ENCODE measurements at regions not wholly inside any gene's neighbourhood (a gene's known extent, or its start where the extent isn't known, plus 50 kb on each side); places are given as distances from the start of the nearest gene placed in this dataset.
A peak's percentile ranks its signal among the peaks of the same experiment; 100 is the strongest.
"Not testable (repeated sequence)": the region's sequence is repeated elsewhere in the genome, so short reads cannot be mapped to it uniquely, and the experiment has no call there.

DNA sequence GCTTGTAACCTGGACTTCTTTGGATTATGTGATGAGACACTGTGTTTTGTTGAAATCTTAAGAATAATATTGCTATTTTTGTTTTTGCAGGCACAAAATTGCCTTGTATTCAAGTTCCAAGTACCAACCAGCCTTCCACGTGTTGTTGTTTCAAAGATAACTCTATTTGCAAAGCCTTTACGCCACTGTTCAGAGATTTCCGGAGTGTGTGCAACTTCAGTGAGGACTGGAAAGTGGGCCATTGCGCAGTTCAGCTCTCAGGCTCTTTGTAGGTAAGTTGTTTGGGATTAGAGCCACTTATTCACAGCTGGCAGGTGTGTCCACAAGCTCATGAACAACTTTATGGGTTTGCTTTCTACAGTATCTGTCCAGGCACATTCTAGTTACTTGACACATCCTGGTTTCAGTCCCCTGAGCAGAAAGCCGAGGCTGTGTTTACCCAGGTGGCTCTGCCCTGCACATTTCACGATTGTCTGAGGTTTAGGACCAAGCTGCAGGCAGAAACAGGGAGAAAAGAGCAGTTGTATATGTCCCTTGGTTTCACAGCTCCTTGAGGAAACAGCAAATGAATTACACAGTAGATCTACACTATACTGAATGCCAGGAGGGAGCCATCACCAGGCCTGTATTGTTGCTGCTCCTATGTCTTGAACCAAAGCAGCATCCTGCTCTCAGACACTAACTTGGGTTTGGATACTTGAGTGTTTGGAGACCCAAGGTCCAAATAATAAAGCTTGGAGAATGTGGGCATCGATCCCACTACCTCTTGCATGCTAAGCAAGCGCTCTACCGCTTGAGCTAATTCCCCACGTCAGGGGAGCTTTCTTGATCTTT, 136.1 kb upstream of the ZNF322 start:
- DNase-seq (ENCODE audit: low spot score); intact Hi-C loops (cut with DNase I): not testable (repeated sequence)

DNA sequence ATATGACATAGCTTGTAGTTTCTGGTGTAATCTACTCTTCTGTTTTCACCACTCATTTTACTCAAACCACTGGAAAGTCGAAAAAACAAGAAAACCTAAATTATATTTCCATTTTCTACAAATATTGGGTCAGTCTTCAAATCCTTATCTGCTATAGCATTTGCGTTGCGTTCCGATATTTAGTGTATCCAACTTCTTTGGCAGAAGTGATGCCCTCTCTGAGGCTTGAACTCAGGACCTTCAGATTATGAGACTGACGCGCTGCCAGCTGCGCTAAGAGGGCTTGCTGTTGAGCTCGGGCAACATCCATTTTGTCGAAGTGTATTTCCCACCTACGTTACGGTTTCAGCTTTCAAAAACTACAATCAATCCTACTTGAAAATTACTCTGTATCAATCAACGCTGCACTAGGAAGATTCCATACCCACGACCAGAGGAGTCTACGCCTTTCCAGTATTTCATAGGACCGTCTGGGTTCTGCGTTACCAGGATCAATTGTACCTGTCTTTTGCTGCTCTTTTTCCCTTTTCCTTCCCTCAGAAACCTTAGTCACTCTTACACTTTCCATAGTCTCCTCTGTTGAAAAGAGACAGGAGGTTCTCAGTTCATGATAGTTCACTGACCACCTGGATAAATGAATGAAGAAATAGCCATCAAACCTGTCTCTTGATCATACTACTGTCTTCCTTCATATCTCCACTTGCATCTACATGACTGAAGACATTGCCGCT, 140.5 kb upstream of the ZNF322 start:
- DNase-seq (ENCODE audit: low spot score); intact Hi-C loops (cut with DNase I): not testable (repeated sequence)

DNA sequence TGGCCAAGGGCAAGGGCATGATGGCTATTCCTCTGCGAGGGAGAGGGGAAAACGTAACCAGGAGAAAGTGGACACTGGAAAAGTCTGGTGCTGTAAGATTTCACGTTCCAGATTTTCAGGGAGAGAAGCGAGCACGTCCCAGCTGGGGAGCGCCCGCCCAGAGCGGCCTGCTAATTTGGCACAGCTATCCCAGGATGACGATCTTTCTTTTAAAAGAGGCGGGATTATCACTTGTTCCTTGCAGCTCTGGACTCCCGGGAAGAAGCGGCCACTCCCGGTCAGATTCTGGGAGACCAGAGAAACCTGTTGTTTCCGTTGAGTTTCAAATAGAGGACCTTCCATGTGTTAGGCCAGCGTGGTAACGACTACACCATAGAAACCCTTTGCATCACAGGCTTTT, 144.2 kb upstream of the ZNF322 start:
- DNase-seq (ENCODE audit: low spot score); intact Hi-C loops (cut with DNase I): not testable (repeated sequence)

DNA sequence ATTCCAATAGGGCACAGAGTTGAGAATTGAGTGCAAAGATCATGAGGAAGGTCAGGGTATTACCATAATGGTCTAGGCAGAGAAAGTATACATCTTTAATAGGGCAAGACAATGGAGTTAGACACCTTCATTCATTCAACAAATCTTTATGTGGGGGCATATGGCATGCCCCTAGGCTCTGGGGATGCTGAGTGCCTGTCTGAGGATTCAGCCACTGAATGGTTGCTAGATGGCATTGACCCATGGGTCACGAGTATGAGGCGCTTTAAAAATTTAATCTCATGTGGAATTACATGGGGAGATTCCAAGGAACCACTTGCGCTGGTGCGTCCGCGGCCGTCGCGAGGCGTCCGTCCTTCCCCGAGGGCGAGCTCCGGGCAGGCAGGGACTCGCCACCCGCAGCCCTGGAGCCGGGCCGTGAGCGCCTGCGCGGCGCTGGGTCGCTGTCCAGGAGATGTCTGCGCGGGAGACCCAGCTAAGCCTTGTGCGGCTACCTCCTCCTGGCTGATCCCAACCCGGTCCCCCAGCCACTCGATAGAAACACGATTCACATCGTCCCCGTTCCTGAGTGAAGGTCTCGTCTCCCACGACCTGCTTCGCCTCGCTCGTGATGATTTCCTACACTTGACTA, 152.1 kb upstream of the ZNF322 start:
- DNase-seq (ENCODE audit: low spot score); intact Hi-C loops (cut with DNase I): not testable (repeated sequence)

DNA sequence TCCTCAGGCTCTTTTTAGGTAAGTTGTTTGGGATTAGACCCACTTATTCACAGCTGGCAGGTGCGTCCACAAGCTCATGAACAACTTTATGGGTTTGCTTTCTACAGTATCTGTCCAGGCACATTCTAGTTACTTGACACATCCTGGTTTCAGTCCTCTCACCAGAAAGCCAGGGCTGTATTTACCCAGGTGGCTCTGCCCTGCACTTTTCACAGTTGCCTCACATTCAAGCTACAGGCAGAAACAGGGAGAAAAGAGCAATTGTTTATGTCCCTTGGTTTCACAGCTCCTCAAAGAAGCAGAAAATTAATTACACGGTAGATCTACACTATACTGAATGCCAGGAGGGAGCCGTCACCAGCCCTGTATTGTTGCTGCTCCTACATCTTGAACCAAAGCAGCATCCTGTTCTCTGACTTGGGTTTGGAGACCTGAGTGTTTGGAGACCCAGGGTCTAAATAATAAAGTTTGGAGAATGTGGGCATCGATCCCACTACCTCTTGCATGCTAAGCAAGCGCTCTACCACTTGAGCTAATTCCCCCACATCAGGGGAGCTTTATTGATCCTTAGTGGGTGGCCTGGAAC, 159.2 kb upstream of the ZNF322 start:
- DNase-seq (ENCODE audit: low spot score); intact Hi-C loops (cut with DNase I): not testable (repeated sequence)

DNA sequence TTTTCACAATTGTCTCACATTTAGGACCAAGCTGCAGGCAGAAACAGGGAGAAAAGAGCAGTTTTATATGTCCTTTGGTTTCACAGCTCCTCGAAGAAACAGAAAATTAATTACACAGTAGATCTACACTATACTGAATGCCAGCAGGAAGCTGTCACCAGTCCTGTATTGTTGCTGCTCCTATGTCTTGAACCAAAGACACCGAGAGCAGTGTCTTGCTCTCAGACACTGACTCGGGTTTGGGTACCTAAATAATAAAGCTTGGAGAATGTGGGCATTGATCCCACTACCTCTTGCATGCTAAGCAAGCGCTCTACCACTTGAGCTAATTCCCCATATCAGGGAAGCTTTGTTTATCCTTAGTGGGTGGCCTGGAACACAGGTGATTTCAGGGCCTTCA, 168.4 kb upstream of the ZNF322 start:
- intact Hi-C loops (cut with DNase I); DNase-seq (ENCODE audit: low spot score): not testable (repeated sequence)

DNA sequence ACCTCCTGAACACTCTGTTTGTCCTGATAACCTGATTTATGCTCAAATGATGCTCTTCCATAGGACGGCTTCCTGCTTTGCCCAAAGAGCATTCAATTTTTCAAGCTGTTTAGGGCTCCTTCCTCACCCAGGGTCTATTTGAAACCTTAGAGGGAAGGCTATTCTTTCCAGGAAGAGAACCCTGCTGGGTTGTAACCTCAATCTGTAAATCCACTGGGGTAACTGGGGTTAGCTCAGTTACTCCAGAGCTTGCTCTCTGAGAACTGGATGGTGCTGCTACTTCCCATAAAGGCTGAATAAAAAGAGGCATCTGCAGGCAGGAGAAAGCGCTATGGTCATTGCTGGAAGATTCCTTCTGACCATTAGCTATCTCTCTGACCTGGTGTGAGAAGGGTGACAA, 169.9 kb upstream of the ZNF322 start:
- intact Hi-C loops (cut with DNase I), result not testable (repeated sequence)

DNA sequence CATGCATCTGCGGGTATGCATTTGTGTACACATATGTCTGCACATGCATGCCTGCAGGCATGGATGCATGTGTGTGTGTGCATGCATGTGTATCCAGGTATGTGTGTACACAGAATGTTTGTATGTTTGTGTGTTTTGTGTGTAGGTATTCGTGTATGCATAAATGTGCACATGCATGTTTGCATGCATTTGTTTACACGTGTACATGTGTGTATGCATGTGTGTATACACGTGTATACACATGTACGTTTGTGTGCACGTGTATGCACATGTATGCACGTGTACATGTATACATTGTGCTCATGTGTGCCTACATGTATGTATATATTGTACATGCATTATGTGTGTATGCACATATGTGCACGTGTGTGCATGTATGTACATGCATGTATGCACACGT, 171.4 kb upstream of the ZNF322 start:
- DNase-seq (ENCODE audit: low spot score); intact Hi-C loops (cut with DNase I): not testable (repeated sequence)

More for the DNA sequence above, 169.9 kb upstream of the ZNF322 start:
- not testable (repeated sequence) for DNase-seq (ENCODE audit: low spot score)

DNA sequence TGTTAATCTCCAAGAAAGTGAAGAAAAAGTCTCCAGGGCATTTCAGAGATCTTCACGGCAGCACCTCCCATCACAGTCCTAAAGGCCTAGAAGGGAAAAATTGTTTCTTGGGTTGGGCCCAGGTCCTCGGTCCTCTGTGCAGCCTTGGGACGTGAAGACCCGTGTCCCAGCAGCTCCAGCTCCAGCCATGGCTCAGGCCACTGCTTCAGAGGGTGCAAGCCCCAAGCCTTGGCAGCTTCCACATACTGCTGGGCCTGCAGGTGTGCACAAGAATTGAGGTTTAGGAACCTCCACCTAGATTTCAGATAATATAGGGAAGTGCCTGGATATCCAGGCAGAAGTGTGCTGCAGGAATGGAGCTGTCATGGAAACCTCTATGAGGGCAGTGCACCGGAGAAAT, 176.2 kb upstream of the ZNF322 start:
- intact Hi-C loops (cut with DNase I); DNase-seq (ENCODE audit: low spot score): not testable (repeated sequence)

DNA sequence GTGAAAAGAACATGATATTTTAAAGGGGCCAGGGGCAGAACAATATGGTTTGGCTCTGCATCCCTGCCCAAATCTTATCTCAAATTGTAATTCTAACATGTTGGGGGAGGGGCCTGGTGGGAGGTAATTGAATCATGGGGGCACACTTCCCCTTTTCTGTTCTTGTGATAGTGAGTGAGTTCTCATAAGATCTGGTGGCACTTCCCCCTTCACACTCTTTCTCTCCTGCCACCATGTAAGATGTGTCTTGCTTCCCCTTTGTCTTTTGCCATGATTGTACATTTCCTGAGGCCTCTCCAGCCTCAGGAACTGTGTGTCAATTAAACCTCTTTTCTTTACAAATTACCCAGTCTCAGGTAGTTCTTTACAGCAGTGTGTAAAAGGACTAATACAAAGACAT, 177.1 kb upstream of the ZNF322 start:
- intact Hi-C loops (cut with DNase I); DNase-seq (ENCODE audit: low spot score): not testable (repeated sequence)

DNA sequence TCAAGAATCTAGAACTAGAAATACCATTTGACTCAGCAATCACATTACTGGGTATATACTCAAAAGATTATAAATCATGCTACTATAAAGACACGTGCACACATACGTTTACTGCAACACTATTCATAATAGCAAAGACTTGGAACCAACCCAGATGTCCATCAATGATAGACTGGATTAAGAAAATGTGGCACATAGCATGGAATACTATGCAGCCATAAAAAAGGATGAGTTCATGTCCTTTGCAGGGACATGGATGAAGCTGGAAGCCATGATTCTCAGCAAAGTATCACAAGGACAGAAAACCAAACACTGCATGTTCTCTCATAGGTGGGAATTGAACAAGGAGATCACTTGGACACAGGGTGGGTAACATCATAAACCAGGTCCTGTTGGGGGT, 185.3 kb upstream of the ZNF322 start:
- DNase-seq (ENCODE audit: low spot score); intact Hi-C loops (cut with DNase I): not testable (repeated sequence)

DNA sequence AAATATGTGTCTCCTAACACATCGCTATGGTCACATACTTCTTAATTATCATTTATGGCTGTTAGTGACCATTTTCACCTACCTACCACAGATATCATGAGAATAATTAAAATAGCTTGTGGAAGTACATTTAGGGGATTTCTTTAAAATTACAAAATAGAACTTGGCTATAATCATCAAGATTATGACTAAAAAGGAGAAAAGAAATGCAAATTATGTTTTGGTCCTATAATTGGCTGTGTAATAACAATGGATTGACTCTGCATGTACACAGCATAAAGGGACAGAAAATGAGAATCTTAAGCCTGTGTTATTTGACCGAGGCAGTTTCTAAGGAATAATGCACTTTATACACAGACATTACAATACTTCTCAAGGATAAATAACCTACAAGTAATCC, 197.7 kb upstream of the ZNF322 start:
- intact Hi-C loops (cut with DNase I); DNase-seq (ENCODE audit: low spot score): not testable (repeated sequence)

DNA sequence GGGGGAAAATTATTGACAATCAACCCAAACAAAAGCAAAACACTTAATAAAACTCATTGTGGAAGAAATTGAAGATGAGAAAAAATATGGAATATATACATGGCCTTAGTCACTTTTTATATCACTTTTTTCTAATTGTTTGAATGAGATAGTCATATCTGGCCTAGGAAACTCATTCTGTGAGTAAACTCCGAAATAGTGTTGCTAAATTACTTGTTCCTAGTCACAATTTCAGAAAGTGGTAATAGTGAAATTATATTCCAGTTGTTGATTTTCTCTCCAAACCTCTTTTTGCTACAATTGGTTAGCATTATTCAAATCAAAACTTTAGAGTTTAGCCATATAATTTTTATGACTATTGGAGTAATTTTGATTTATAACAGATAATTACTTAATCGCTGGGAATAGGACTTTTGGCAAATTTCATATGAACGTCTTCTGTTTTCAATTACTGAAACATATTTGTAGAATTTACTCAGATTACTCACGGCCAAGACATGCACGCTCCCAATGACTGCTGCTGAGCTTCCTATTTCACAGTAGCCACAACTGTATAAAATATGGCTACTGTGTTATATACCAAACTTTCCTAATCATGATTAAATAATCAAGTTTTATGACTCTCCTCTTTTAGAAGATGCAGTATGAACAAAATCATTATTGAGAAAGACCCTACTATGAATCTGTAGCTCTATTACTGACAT, 199.7 kb upstream of the ZNF322 start:
- intact Hi-C loops (cut with DNase I); DNase-seq (ENCODE audit: low spot score): not testable (repeated sequence)

DNA sequence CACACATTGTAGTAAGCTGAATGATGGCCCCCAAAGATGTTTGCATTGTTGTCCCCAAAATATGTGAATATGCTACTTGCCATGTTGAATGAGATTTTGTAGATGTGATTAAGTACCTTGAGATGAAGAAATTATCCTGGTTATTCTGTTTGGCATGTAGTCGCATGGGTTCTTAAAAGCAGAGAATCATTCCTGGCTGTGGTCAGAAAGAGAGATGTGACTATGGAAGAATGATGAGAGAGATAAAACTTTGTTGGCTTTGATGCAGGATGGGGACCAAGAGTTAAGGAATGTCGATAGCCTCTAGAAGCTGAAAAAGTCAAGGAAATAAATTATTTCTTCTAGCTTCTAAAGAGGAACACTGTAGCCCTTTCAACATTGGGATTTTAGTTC, 200.2 kb upstream of the ZNF322 start:
- intact Hi-C loops (cut with DNase I), result not testable (repeated sequence)

DNA sequence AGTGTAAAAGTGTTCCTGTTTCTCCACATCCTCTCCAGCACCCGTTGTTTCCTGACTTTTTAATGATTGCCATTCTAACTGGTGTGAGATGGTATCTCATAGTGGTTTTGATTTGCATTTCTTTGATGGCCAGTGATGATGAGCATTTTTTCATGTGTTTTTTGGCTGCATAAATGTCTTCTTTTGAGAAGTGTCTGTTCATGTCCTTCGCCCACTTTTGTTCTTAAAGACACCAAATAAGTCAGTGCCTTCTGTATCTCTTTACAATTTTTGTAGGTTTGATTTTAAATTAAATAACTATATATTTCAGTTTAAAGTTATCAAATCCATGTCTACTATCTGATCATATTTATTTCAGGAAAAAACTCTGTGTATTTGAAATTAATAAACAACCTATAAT, 202.4 kb upstream of the ZNF322 start:
- intact Hi-C loops (cut with DNase I); DNase-seq (ENCODE audit: low spot score): not testable (repeated sequence)

More for the DNA sequence above, 200.2 kb upstream of the ZNF322 start:
- DNase-seq (ENCODE audit: low spot score), result not testable (repeated sequence)

DNA sequence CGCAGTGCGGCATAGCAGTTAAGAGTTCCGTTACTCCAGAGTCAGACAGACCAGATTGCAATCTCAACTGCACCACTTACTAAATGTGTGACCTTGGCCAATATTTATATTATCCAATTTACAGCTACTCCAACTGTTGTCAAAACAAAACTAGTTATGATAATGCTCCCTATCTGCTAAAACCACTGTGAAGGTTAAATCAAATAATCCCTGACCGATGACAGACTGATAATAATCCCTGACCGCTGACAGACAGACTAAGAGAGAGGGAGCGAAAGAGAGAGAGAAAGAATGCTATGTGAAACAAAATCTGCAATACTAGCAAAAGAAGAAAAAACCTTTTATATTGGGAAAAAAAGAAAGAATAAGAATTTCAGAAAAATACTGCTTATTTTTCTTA, 204.1 kb upstream of the ZNF322 start:
- intact Hi-C loops (cut with DNase I); DNase-seq (ENCODE audit: low spot score): not testable (repeated sequence)

DNA sequence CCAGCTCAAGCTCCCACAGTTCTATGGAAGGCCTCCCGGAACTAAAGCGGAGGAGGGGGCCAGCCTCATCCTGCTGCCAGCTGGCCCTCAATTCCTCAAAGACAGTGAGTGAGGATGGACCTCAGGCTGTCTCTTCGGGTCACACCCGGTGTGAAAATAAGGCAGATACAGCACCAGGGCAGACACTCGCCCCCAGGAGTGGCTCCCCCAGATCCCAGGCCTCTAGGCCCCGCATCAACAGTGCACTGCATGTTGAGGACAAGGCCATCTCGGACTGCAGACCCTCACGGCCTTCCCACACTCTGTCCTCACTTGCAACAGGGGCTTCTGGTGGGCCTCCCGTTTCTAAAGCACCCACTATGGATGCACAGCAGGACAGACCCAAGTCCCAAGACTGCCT, 239.2 kb upstream of the ZNF322 start:
- peak; percentile 70 for DNase-seq (ENCODE audit: low spot score)
- intact Hi-C loops (cut with DNase I), result not testable (repeated sequence)

DNA sequence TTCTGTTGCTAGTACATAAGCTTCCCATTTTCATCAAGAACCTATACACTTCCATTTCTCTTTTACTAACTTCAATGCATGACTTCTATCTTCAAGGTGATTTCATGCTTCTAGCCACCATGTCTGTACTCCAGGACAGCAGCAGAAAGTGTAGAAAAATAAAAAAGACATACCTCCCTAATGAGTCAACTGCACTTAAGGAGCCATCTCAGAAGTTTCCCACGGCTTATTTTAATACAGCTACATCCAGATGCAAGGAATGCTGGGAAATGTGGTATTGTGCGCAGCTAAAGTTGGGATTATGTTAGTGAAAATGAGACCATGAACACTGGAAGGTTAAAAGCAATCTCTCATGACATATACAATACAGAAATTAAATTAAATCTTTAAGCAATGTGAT, 264.7 kb upstream of the ZNF322 start:
- intact Hi-C loops (cut with DNase I); DNase-seq (ENCODE audit: low spot score): not testable (repeated sequence)

DNA sequence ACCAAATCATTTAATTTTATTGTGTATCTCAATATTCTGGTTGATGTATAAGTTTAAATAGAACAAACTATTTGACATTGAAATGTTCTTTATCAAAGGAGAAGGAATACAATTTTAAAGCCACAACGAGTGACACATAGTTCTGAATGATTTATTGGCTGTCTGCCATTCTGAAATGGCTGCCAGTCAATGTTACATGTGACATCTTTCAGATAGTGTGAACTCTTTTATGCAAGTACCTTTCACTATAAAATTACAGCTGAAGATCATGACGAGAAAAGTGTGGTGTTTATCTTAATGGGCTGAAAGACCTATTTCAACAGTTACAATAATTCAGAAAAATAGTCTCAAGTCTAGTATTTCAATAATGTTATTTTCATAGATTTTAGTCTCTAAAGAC, 268.6 kb upstream of the ZNF322 start:
- DNase-seq (ENCODE audit: low spot score); intact Hi-C loops (cut with DNase I): not testable (repeated sequence)
